Psoas muscle (tissue), 7 donors: ENCODE measurements at regions not wholly inside any gene's neighbourhood (a gene's known extent, or its start where the extent isn't known, plus 50 kb on each side); places are given as distances from the start of the nearest gene placed in this dataset.

Experiments used
- ATAC-seq, 4 donors: fragments of 200-7000 bp; cut with Tn5 transposase; one replicate each; pipeline ENCODE4 v1.9.1; 2020; ENCODE audit warnings: moderate library complexity in 3 of 4, mild to moderate bottlenecking in 2 of 4
- DNase-seq, 2 donors: peaks; one replicate each; pipeline ENCODE4 v3.0.0-alpha.2; 2020
- H3K27ac ChIP-seq: fragments of 200-600 bp; one replicate; pipeline ENCODE4 v1.8.0; 2022
- H3K27me3 ChIP-seq, 3 donors: fragments of 200-600 bp in 1 of 3; one replicate each; pipeline versions ENCODE4 v1.6.1 to v1.8.0; 2013 to 2022; ENCODE audit warnings: low read length in 2 of 3, mild to moderate bottlenecking in 2 of 3, moderate library complexity in 1 of 3; ENCODE audit not compliant: insufficient read depth in 3 of 3
- H3K36me3 ChIP-seq, 2 donors: fragments of 200-600 bp in 1 of 2; one replicate each; pipeline versions ENCODE4 v1.6.1 to v1.8.0; 2013 to 2022; ENCODE audit warnings: low read depth in 1 of 2, mild to moderate bottlenecking in 1 of 2, moderate library complexity in 1 of 2; ENCODE audit not compliant: insufficient read depth in 1 of 2
- H3K4me1 ChIP-seq: fragments of 200-600 bp; one replicate; pipeline ENCODE4 v1.8.0; 2022
- H3K4me3 ChIP-seq: fragments of 200-600 bp; one replicate; pipeline ENCODE4 v1.8.0; 2022; ENCODE audit warnings: mild to moderate bottlenecking
- H3K9me3 ChIP-seq: fragments of 200-600 bp; one replicate; pipeline ENCODE4 v1.8.0; 2022
- CTCF ChIP-seq: fragments of 200-600 bp; IDR thresholded peaks from one replicate; pipeline ENCODE4 v1.8.0; 2022; ENCODE audit warnings: antibody characterized with exemption
- WGBS, 3 donors: extraction: QIAGEN DNeasy Blood & Tissue Kit; methylation state at CpG; one replicate each; pipeline versions ENCODE4 v1.1.6 to v1.1.7; 2013; 5-methylcytosine and 5-hydroxymethylcytosine counted together
- intact Hi-C, 2 donors: fragments of 100-400 bp; cut with DNase I; formaldehyde crosslinking; loops; one replicate each; pipeline versions ENCODE4 v1.11.0 to v1.14.2; 2022
- donor health status: healthy with polysubstance abuse.
- donor health status: DM: no; HTN: no; CAD: no; lungs with moderate emphysema.
- donor health status: Bipolar disorder and iron deficiency.
- donor health status: healthy.
- donor health status: DM: yes; HTN: yes; CAD: no.
- donor health status: DM: no; HTN: no; CAD: no.
- donor health status: DM: yes; HTN: yes; CAD: no.

- Histone ChIP-seq H3K27me3 (no peaks in the 10 kb centered on the region), H3K4me1 (no peaks in the 10 kb centered on the region), H3K9me3 (no peaks in the 10 kb centered on the region), H3K4me3 (no peak overlapping the region), H3K36me3 (no peaks in the 10 kb centered on the region), H3K27ac (no peak overlapping the region)
- no peak for DNase-seq
- no peak for TF ChIP-seq CTCF
- ATAC-seq = no peak
- 85 to 95% (median 92%) methylated on average over 2 of the region's 2 CpGs for WGBS, 3 donors
- intact Hi-C loops = no loop called here
Observed at GRCh38 chr7:46029111-46029704, 108.1 kb upstream of the IGFBP3 start.

GRCh38 chr7:46028246-46028645, 107.2 kb upstream of the IGFBP3 start:
- H3K9me3 ChIP-seq = no peaks in the 10 kb centered on the region
- intact Hi-C loops = no loop called here
- ATAC-seq (no peak), DNase-seq (no peak)
- H3K27ac ChIP-seq = no peak overlapping the region
- H3K27me3 ChIP-seq = no peaks in the 10 kb centered on the region
- 85 to 87% (median 85%) methylated on average over 1 of the region's 1 CpG for WGBS, 3 donors
- no peaks in the 10 kb centered on the region for H3K4me1 ChIP-seq
- TF ChIP-seq CTCF = no peak
- H3K4me3 ChIP-seq = no peak overlapping the region
- no peaks in the 10 kb centered on the region for H3K36me3 ChIP-seq

- Histone ChIP-seq H3K27ac (no peak overlapping the region), H3K27me3 (no peaks in the 10 kb centered on the region), H3K4me3 (no peak overlapping the region), H3K4me1 (no peaks in the 10 kb centered on the region), H3K36me3 (no peaks in the 10 kb centered on the region), H3K9me3 (no peaks in the 10 kb centered on the region)
- intact Hi-C loops = no loop called here
- no peak for DNase-seq
- ATAC-seq = no peak
- no peak for TF ChIP-seq CTCF
- WGBS, 3 donors = 86 to 100% (median 90%) methylated on average over 1 of the region's 1 CpG
Observed at GRCh38 chr7:46026741-46027140, 105.7 kb upstream of the IGFBP3 start.

- Histone ChIP-seq H3K36me3 (no peaks in the 10 kb centered on the region), H3K27me3 (no peaks in the 10 kb centered on the region), H3K27ac (no peak overlapping the region), H3K4me3 (peak overlapping the region; percentile 12), H3K4me1 (no peaks in the 10 kb centered on the region), H3K9me3 (no peaks in the 10 kb centered on the region)
- ATAC-seq (peak in 2 of 4 donors; percentile 23 to 30), DNase-seq (no peak)
- WGBS, 3 donors = 58 to 61% (median 59%) methylated on average over 6 of the region's 6 CpGs
- TF ChIP-seq CTCF = no peak
- intact Hi-C loops = no loop called here
Observed at GRCh38 chr7:46024263-46024916, 103.3 kb upstream of the IGFBP3 start.

- intact Hi-C loops = no loop called here
- 88 to 93% (median 90%) methylated on average over 2 of the region's 2 CpGs for WGBS, 3 donors
- ATAC-seq = no peak
- no peak for TF ChIP-seq CTCF
- no peak for DNase-seq
- Histone ChIP-seq H3K36me3 (no peaks in the 10 kb centered on the region), H3K27ac (no peak overlapping the region), H3K4me1 (no peaks in the 10 kb centered on the region), H3K4me3 (no peak overlapping the region), H3K27me3 (no peaks in the 10 kb centered on the region), H3K9me3 (no peaks in the 10 kb centered on the region)
Observed at GRCh38 chr7:46022397-46022796, 101.3 kb upstream of the IGFBP3 start.
